GM23338 (cell line): ENCODE measurements at regions not wholly inside any gene's neighbourhood (a gene's known extent, or its start where the extent isn't known, plus 50 kb on each side); places are given as distances from the start of the nearest gene placed in this dataset.

Source experiments
- ATAC-seq: fragments of 200-7000 bp; cut with Tn5 transposase; 3 replicates; pipeline ENCODE4 v1.9.1; 2020
- DNase-seq: peaks from one replicate; pipeline ENCODE4 v3.0.0-alpha.2; 2015; ENCODE audit warnings: low spot score
- H2AFZ ChIP-seq: fragments of 200-600 bp; sonication (generic); 2 replicates; pipeline ENCODE4 v1.8.0; 2016; ENCODE audit warnings: antibody characterized with exemption, mild to moderate bottlenecking, moderate library complexity
- H3F3A ChIP-seq: fragments of 200-600 bp; sonication (generic); replicated peaks from 2 replicates; pipeline ENCODE4 v1.8.0; 2017; ENCODE audit warnings: antibody characterized with exemption, mixed run types, low read depth
- H3K27ac ChIP-seq: fragments of 200-600 bp; sonication (generic); 2 replicates; pipeline ENCODE4 v1.6.1; 2016; ENCODE audit warnings: low read depth
- H3K27me3 ChIP-seq: fragments of 200-600 bp; sonication (generic); 2 replicates; pipeline ENCODE4 v1.8.0; 2016; ENCODE audit warnings: mild to moderate bottlenecking, mixed run types, moderate library complexity; ENCODE audit not compliant: insufficient read depth
- H3K36me3 ChIP-seq: fragments of 200-600 bp; sonication (generic); 2 replicates; pipeline ENCODE4 v1.8.0; 2016; ENCODE audit warnings: mild to moderate bottlenecking; ENCODE audit not compliant: insufficient read depth
- H3K4me1 ChIP-seq: fragments of 200-600 bp; sonication (generic); 2 replicates; pipeline ENCODE4 v1.8.0; 2016; ENCODE audit warnings: mild to moderate bottlenecking, moderate library complexity; ENCODE audit not compliant: insufficient read depth
- H3K4me2 ChIP-seq: fragments of 200-600 bp; sonication (generic); 2 replicates; pipeline ENCODE4 v1.7.1; 2017; ENCODE audit warnings: mixed run types
- H3K4me3 ChIP-seq: fragments of 200-600 bp; sonication (generic); 2 replicates; pipeline ENCODE4 v1.6.1; 2016; ENCODE audit warnings: mixed run types
- H3K79me2 ChIP-seq: fragments of 200-600 bp; sonication (generic); replicated peaks from 2 replicates; pipeline ENCODE4 v1.8.0; 2017; ENCODE audit warnings: mild to moderate bottlenecking; ENCODE audit not compliant: insufficient read depth
- H3K9me2 ChIP-seq: fragments of 200-600 bp; sonication (generic); 2 replicates; pipeline ENCODE4 v1.8.0; 2017; ENCODE audit not compliant: insufficient read depth
- H4K20me1 ChIP-seq: fragments of 200-600 bp; sonication (generic); replicated peaks from 2 replicates; pipeline ENCODE4 v1.8.0; 2017; ENCODE audit warnings: mild to moderate bottlenecking; ENCODE audit not compliant: insufficient read depth
- H3K27ac Mint-ChIP-seq: 2 replicates; pipeline ENCODE4 v1.8.0; 2020; ENCODE audit warnings: inconsistent platforms, mild to moderate bottlenecking, moderate library complexity, mixed read lengths
- H3K27me3 Mint-ChIP-seq: 3 replicates; pipeline ENCODE4 v1.8.0; 2022; ENCODE audit warnings: low read depth, mild to moderate bottlenecking, moderate library complexity, mixed read lengths, inconsistent platforms; ENCODE audit not compliant: insufficient read depth, poor library complexity
- H3K36me3 Mint-ChIP-seq: 3 replicates; pipeline ENCODE4 v1.8.0; 2021; ENCODE audit warnings: low read depth, mild to moderate bottlenecking, inconsistent platforms, moderate library complexity, mixed read lengths
- H3K4me1 Mint-ChIP-seq: 3 replicates; pipeline ENCODE4 v1.8.0; 2020; ENCODE audit warnings: mild to moderate bottlenecking, inconsistent platforms, mixed read lengths
- H3K4me3 Mint-ChIP-seq: 3 replicates; pipeline ENCODE4 v1.8.0; 2021; ENCODE audit warnings: moderate library complexity, mild to moderate bottlenecking, inconsistent platforms, mixed read lengths
- H3K9me3 Mint-ChIP-seq: 3 replicates; pipeline ENCODE4 v1.8.0; 2020; ENCODE audit warnings: moderate library complexity, mild to moderate bottlenecking, inconsistent platforms, mixed read lengths
- CREB1 ChIP-seq: fragments of 250-450 bp; sonication (Bioruptor Pico); IDR thresholded peaks from 2 replicates; pipeline ENCODE4 v1.5.0; 2020; ENCODE audit warnings: low read depth, mild to moderate bottlenecking, moderate library complexity
- EZH2 ChIP-seq: fragments of 200-600 bp; sonication (generic); IDR thresholded peaks from one replicate; pipeline ENCODE4 v1.8.0; 2017; ENCODE audit warnings: antibody characterized with exemption, mild to moderate bottlenecking, low read depth; ENCODE audit not compliant: unreplicated experiment
- EZH2phosphoT487 ChIP-seq: fragments of 200-600 bp; sonication (generic); IDR thresholded peaks from one replicate; pipeline ENCODE4 v1.8.1; 2018; ENCODE audit warnings: antibody characterized with exemption; ENCODE audit not compliant: unreplicated experiment
- JUNB ChIP-seq: IDR thresholded peaks from one replicate; pipeline ENCODE4 v1.6.1; 2016; ENCODE audit warnings: antibody characterized with exemption; ENCODE audit not compliant: unreplicated experiment
- NANOG ChIP-seq: IDR thresholded peaks from 2 replicates; pipeline ENCODE4 v1.6.1; 2016; ENCODE audit warnings: antibody characterized with exemption, borderline replicate concordance
- POLR2AphosphoS5 ChIP-seq: IDR thresholded peaks from 2 replicates; pipeline ENCODE4 v1.6.1; 2016; ENCODE audit warnings: antibody characterized with exemption, low read depth
- STAT1 ChIP-seq: IDR thresholded peaks from one replicate; pipeline ENCODE4 v1.6.1; 2016; ENCODE audit warnings: antibody characterized with exemption; ENCODE audit not compliant: unreplicated experiment
- ZNF114 ChIP-seq: fragments of 250-450 bp; sonication (Bioruptor Pico); IDR thresholded peaks from 2 replicates; pipeline ENCODE4 v1.5.0; 2020; ENCODE audit warnings: mild to moderate bottlenecking, moderate library complexity
- TF ChIP-seq, protein P1 (sequence below), 2 experiments: fragments of 200-600 bp in 1 of 2; sonication (generic) in 1 of 2; conservative IDR thresholded peaks; 2 replicates each; pipeline versions ENCODE4 v1.5.1 to v1.6.1; 2016 to 2017; ENCODE audit warnings: antibody characterized with exemption in 2 of 2, low read depth in 2 of 2, mild to moderate bottlenecking in 2 of 2, moderate library complexity in 1 of 2
- TF ChIP-seq, protein P2 (sequence below): IDR thresholded peaks from one replicate; pipeline ENCODE4 v1.6.1; 2018; ENCODE audit warnings: antibody characterized with exemption; ENCODE audit not compliant: unreplicated experiment
- TF ChIP-seq, protein P3 (sequence below): IDR thresholded peaks from 2 replicates; pipeline ENCODE4 v1.6.1; 2016; ENCODE audit warnings: antibody characterized with exemption

DNA sequence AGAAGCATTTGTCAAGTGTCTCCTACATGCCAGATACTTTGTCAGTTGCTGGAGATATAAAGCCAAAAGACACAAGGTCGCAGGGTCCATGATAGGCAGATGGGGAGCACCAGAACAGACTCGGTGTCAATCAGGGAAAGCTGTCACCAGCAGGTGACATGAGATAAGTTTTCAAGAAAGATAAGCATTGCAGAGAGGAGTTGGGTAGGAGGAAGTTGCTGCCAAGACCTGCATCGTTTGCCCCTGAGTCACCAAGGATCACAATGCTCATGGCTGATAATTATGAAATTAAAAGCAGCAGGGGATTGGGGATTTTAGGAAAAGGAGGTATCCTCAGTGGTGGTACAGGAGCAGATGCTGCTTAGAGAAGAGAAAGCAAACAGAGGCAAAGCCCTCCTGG is 551.1 kb upstream of the CDH11 start:
- H3K4me3 ChIP-seq, result no peak overlapping the region
- DNase-seq (no peak), ATAC-seq (no peak)
- no peaks in the 10 kb centered on the region for H4K20me1 ChIP-seq
- Mint-ChIP-seq H3K4me3 (no peak overlapping the region), H3K36me3 (peaks cover 4% of the 10 kb centered on the region; the same call in 1 of the 3 replicates), H3K27ac (no peak overlapping the region), H3K4me1 (peaks cover 4% of the 10 kb centered on the region; the same call in 2 of the 3 replicates), H3K27me3 (peaks cover 3% of the 10 kb centered on the region), H3K9me3 (peaks cover 14% of the 10 kb centered on the region)
- no peaks in the 10 kb centered on the region for H3K27me3 ChIP-seq
- H3F3A ChIP-seq, result no peaks in the 10 kb centered on the region
- no peak overlapping the region for H3K4me2 ChIP-seq
- H2AFZ ChIP-seq, result no peak overlapping the region
- TF ChIP-seq STAT1 (no peak), NANOG (no peak), EZH2phosphoT487 (no peak), CREB1 (CRISPR knock-in tag) (no peak), EZH2 (no peak), JUNB (no peak), POLR2AphosphoS5 (no peak)
- TF ChIP-seq, protein P1, sequence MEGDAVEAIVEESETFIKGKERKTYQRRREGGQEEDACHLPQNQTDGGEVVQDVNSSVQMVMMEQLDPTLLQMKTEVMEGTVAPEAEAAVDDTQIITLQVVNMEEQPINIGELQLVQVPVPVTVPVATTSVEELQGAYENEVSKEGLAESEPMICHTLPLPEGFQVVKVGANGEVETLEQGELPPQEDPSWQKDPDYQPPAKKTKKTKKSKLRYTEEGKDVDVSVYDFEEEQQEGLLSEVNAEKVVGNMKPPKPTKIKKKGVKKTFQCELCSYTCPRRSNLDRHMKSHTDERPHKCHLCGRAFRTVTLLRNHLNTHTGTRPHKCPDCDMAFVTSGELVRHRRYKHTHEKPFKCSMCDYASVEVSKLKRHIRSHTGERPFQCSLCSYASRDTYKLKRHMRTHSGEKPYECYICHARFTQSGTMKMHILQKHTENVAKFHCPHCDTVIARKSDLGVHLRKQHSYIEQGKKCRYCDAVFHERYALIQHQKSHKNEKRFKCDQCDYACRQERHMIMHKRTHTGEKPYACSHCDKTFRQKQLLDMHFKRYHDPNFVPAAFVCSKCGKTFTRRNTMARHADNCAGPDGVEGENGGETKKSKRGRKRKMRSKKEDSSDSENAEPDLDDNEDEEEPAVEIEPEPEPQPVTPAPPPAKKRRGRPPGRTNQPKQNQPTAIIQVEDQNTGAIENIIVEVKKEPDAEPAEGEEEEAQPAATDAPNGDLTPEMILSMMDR (conservative IDR thresholded peaks at IDR 0.05; ENCODE audit: low read depth in 2 of 2), result no peak
- TF ChIP-seq, protein P2, sequence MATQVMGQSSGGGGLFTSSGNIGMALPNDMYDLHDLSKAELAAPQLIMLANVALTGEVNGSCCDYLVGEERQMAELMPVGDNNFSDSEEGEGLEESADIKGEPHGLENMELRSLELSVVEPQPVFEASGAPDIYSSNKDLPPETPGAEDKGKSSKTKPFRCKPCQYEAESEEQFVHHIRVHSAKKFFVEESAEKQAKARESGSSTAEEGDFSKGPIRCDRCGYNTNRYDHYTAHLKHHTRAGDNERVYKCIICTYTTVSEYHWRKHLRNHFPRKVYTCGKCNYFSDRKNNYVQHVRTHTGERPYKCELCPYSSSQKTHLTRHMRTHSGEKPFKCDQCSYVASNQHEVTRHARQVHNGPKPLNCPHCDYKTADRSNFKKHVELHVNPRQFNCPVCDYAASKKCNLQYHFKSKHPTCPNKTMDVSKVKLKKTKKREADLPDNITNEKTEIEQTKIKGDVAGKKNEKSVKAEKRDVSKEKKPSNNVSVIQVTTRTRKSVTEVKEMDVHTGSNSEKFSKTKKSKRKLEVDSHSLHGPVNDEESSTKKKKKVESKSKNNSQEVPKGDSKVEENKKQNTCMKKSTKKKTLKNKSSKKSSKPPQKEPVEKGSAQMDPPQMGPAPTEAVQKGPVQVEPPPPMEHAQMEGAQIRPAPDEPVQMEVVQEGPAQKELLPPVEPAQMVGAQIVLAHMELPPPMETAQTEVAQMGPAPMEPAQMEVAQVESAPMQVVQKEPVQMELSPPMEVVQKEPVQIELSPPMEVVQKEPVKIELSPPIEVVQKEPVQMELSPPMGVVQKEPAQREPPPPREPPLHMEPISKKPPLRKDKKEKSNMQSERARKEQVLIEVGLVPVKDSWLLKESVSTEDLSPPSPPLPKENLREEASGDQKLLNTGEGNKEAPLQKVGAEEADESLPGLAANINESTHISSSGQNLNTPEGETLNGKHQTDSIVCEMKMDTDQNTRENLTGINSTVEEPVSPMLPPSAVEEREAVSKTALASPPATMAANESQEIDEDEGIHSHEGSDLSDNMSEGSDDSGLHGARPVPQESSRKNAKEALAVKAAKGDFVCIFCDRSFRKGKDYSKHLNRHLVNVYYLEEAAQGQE, result no peak
- TF ChIP-seq, protein P3, sequence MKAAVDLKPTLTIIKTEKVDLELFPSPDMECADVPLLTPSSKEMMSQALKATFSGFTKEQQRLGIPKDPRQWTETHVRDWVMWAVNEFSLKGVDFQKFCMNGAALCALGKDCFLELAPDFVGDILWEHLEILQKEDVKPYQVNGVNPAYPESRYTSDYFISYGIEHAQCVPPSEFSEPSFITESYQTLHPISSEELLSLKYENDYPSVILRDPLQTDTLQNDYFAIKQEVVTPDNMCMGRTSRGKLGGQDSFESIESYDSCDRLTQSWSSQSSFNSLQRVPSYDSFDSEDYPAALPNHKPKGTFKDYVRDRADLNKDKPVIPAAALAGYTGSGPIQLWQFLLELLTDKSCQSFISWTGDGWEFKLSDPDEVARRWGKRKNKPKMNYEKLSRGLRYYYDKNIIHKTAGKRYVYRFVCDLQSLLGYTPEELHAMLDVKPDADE, result no peak
- H3K27ac ChIP-seq, result no peak overlapping the region
- H3K36me3 ChIP-seq, result no peaks in the 10 kb centered on the region
- H3K9me2 ChIP-seq, result peaks cover 6% of the 10 kb centered on the region; the same call in 1 of the 2 replicates
- H3K79me2 ChIP-seq, result no peaks in the 10 kb centered on the region
- peaks cover 10% of the 10 kb centered on the region for H3K4me1 ChIP-seq

DNA sequence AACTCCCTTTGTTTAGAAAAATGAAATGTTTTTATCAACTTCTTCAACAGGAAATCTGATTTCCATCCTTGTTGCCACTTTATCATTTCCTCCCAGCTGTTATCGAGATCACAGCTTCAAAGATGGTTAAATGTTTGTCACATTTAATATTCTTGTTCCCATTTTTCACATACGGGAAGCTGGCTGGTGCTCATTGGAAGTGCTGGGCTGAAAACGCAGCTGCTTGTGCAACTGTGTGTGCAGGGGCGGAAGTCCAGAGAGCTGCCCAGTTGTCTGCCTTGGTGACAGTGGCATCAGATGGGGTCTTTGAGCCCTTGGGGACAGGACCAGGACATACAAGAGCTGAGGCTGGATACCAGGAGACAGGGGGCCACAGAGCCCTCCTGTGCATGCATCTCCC is 549.2 kb upstream of the CDH11 start:
- Histone ChIP-seq H4K20me1 (no peaks in the 10 kb centered on the region), H3K36me3 (no peaks in the 10 kb centered on the region), H3K27me3 (no peaks in the 10 kb centered on the region), H3K4me3 (no peak overlapping the region), H3K27ac (no peak overlapping the region), H3F3A (no peaks in the 10 kb centered on the region), H3K79me2 (no peaks in the 10 kb centered on the region), H2AFZ (no peak overlapping the region), H3K9me2 (no peaks in the 10 kb centered on the region; the same call in 1 of the 2 replicates), H3K4me1 (peaks cover 14% of the 10 kb centered on the region), H3K4me2 (no peak overlapping the region)
- H3K9me3 Mint-ChIP-seq, result peaks cover 14% of the 10 kb centered on the region
- peaks cover 3% of the 10 kb centered on the region for H3K27me3 Mint-ChIP-seq
- H3K27ac Mint-ChIP-seq, result no peak overlapping the region
- DNase-seq (no peak), ATAC-seq (no peak)
- H3K4me3 Mint-ChIP-seq, result no peak overlapping the region
- peaks cover 4% of the 10 kb centered on the region; the same call in 1 of the 3 replicates for H3K36me3 Mint-ChIP-seq
- peaks cover 11% of the 10 kb centered on the region for H3K4me1 Mint-ChIP-seq
- TF ChIP-seq, protein P3, result no peak
- TF ChIP-seq JUNB (no peak), EZH2phosphoT487 (no peak), POLR2AphosphoS5 (no peak), ZNF114 (no peak), CREB1 (CRISPR knock-in tag) (no peak)
- TF ChIP-seq, protein P1 (conservative IDR thresholded peaks at IDR 0.05; ENCODE audit: low read depth in 2 of 2), result no peak
